ENCODE measurements at regions not wholly inside any gene's neighbourhood (a gene's known extent, or its start where the extent isn't known, plus 50 kb on each side); places are given as distances from the start of the nearest gene placed in this dataset.

GRCh38 chr16:50430076-50430475 lies 61.3 kb upstream of the BRD7 start:
- in situ Hi-C loops (cut with HindIII; ENCODE audit: low sequenced_read_pairs), result no loop called here

GRCh38 chr16:50428742-50429141 lies 60.0 kb upstream of the BRD7 start:
- no peak for DNase-seq (ENCODE audit: low spot score)

More at GRCh38 chr16:50430076-50430475, 61.3 kb upstream of the BRD7 start:
- no peak for DNase-seq (ENCODE audit: low spot score)

GRCh38 chr16:50428116-50428515 lies 59.3 kb upstream of the BRD7 start:
- DNase-seq (ENCODE audit: low spot score), result no peak
- in situ Hi-C loops (cut with HindIII; ENCODE audit: low sequenced_read_pairs), result no loop called here

More at GRCh38 chr16:50428742-50429141, 60.0 kb upstream of the BRD7 start:
- in situ Hi-C loops (cut with HindIII; ENCODE audit: low sequenced_read_pairs), result no loop called here

- DNase-seq (ENCODE audit: low spot score), result no peak
- in situ Hi-C loops (cut with HindIII; ENCODE audit: low sequenced_read_pairs), result no loop called here
Observed at GRCh38 chr16:50427107-50427506, 58.3 kb upstream of the BRD7 start.

GRCh38 chr16:50425648-50426047 lies 56.9 kb upstream of the BRD7 start:
- DNase-seq (ENCODE audit: low spot score), result no peak
- in situ Hi-C loops (cut with HindIII; ENCODE audit: low sequenced_read_pairs), result no loop called here

- in situ Hi-C loops (cut with HindIII; ENCODE audit: low sequenced_read_pairs), result no loop called here
- DNase-seq (ENCODE audit: low spot score), result no peak
Observed at GRCh38 chr16:50425044-50425443, 56.3 kb upstream of the BRD7 start.

- in situ Hi-C loops (cut with HindIII; ENCODE audit: low sequenced_read_pairs), result no loop called here
- DNase-seq (ENCODE audit: low spot score), result no peak
Observed at GRCh38 chr16:50422926-50423325, 54.1 kb upstream of the BRD7 start.

GRCh38 chr16:50419116-50419515 lies 50.3 kb upstream of the BRD7 start:
- in situ Hi-C loops (cut with HindIII; ENCODE audit: low sequenced_read_pairs), result no loop called here

More at GRCh38 chr16:50419116-50419515, 50.3 kb upstream of the BRD7 start:
- no peak for DNase-seq (ENCODE audit: low spot score)

Data from G401 (cell line).